Suprapubic skin (tissue), 4 donors: ENCODE measurements at regions not wholly inside any gene's neighbourhood (a gene's known extent, or its start where the extent isn't known, plus 50 kb on each side); places are given as distances from the start of the nearest gene placed in this dataset.

Experiments
- CTCF ChIP-seq, 2 donors: fragments of 200-600 bp in 1 of 2; fragments of 450-650 bp in 1 of 2; sonication (generic) in 1 of 2; IDR thresholded peaks; one replicate each; pipeline ENCODE4 v1.5.1; 2016 to 2019; ENCODE audit warnings: antibody characterized with exemption in 2 of 2, mild to moderate bottlenecking in 1 of 2, moderate library complexity in 1 of 2
- EP300 ChIP-seq: sonication (generic); formaldehyde crosslinking; IDR thresholded peaks from one replicate; pipeline ENCODE4 v1.6.1; 2017; ENCODE audit warnings: antibody characterized with exemption
- POLR2A ChIP-seq, 2 donors: fragments of 450-650 bp; IDR thresholded peaks; one replicate each; pipeline ENCODE4 v1.6.1; 2017; ENCODE audit warnings: antibody characterized with exemption in 2 of 2, mild to moderate bottlenecking in 2 of 2, moderate library complexity in 2 of 2
- POLR2AphosphoS5 ChIP-seq, 3 donors: sonication (generic); formaldehyde crosslinking; IDR thresholded peaks; one replicate each; pipeline ENCODE4 v1.6.1; 2017; ENCODE audit warnings: antibody characterized with exemption in 3 of 3

- TF ChIP-seq POLR2AphosphoS5 (IDR thresholded peaks at IDR 0.05) (no peak), CTCF (IDR thresholded peaks at IDR 0.05) (no peak), POLR2A (IDR thresholded peaks at IDR 0.05) (no peak), EP300 (no peak)
These were observed 100.8 kb downstream of the CEBPB start for GRCh38 chr20:50291254-50292078.
